ENCODE measurements at regions not wholly inside any gene's neighbourhood (a gene's known extent, or its start where the extent isn't known, plus 50 kb on each side); places are given as distances from the start of the nearest gene placed in this dataset.

DNA sequence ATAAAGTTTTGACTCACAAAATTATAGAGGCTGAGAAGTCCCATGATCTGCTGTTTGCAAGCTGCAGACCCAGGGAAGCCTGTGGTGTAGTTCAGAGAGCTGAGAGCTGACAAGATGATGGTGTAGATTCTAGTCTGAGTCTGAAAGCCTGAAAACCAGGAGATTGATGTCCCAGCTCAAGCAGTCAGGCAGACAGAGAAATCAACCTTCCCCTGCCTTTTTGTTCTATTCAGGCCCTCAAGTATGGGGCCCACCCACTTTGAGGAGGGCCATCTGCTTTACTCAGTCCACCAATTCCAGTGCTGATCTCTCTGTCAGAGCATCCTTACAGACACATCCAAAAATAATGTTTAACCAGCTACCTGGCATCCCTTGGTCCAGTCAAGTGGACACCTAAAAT lies 479.6 kb downstream of the STK39 start:
- Mint-ChIP-seq H3K27me3 (ENCODE audit: unreplicated experiment) (no peaks in the 10 kb centered on the region), H3K4me3 (ENCODE audit: unreplicated experiment) (no peak overlapping the region), H3K9me3 (ENCODE audit: unreplicated experiment) (no peaks in the 10 kb centered on the region), H3K4me1 (ENCODE audit: unreplicated experiment) (no peaks in the 10 kb centered on the region), H3K36me3 (ENCODE audit: low read depth, unreplicated experiment) (no peaks in the 10 kb centered on the region), H3K27ac (ENCODE audit: unreplicated experiment) (no peak overlapping the region)
- TF ChIP-seq, protein P1, sequence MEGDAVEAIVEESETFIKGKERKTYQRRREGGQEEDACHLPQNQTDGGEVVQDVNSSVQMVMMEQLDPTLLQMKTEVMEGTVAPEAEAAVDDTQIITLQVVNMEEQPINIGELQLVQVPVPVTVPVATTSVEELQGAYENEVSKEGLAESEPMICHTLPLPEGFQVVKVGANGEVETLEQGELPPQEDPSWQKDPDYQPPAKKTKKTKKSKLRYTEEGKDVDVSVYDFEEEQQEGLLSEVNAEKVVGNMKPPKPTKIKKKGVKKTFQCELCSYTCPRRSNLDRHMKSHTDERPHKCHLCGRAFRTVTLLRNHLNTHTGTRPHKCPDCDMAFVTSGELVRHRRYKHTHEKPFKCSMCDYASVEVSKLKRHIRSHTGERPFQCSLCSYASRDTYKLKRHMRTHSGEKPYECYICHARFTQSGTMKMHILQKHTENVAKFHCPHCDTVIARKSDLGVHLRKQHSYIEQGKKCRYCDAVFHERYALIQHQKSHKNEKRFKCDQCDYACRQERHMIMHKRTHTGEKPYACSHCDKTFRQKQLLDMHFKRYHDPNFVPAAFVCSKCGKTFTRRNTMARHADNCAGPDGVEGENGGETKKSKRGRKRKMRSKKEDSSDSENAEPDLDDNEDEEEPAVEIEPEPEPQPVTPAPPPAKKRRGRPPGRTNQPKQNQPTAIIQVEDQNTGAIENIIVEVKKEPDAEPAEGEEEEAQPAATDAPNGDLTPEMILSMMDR (IDR thresholded peaks at IDR 0.05; ENCODE audit: unreplicated experiment) = no peak
- DNase-seq (ENCODE audit: low spot score) = no peak

DNA sequence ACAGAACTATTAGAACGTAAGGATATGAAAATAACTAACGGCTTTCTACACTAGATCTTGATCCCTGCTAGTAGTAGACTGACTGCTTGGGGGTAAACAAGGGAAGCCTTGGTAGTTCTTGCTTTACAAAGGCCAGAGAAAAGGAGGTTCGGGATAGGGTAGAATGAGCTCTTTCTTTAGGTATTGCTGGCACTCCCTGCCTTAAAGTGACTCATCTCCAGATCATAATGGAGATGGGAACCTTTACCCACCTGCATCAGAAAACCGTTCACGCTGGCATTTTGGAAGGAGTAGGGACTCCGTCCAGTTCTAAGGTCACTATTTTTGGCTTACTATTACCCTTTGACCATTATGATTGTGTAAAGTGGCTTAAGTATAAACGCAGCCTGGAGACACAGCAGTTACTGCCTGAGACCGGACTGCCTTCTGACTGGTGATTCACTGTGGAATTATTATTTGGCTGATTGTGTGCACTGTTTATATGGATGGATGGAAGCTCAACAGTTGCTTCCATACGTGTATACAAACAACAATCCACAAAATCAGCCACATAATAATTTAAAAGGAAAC lies 482.5 kb downstream of the STK39 start:
- no peak for DNase-seq (ENCODE audit: low spot score)
- Mint-ChIP-seq H3K9me3 (ENCODE audit: unreplicated experiment) (no peaks in the 10 kb centered on the region), H3K36me3 (ENCODE audit: low read depth, unreplicated experiment) (no peaks in the 10 kb centered on the region), H3K4me3 (ENCODE audit: unreplicated experiment) (no peak overlapping the region), H3K27ac (ENCODE audit: unreplicated experiment) (no peak overlapping the region), H3K4me1 (ENCODE audit: unreplicated experiment) (no peaks in the 10 kb centered on the region), H3K27me3 (ENCODE audit: unreplicated experiment) (no peaks in the 10 kb centered on the region)
- TF ChIP-seq, protein P1 (IDR thresholded peaks at IDR 0.05; ENCODE audit: unreplicated experiment) = no peak

DNA sequence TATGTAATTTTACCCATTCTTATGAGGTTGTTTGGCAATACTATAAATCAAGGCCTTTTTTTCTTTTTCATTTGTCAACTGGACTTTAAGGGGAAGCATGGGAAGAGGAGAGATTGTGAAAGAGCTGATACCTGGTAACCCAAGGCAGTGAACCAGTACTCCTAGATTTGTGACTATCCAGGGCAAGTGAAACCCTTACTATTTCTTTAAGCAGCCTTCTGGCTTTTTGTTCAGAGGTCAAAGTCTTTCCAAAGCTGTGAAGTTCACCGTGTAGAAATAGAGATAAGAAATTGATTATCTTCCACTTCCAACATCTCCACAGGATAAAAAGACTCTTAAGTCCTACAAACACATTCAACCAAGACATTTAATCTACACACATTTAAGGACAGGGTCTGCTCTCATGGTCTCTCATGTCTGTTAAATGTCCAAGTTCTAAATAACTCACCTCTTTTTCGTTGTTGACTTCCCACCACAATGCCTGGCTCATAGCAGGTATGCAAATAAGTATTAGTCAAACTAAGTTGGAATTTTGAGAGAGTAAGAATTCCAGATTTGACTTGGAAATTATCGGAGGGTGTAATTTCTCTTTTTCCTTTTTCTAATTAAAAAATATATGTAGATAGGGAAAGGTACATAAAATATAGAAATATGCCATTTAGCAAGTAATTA lies 485.8 kb downstream of the STK39 start:
- no peaks in the 10 kb centered on the region for H3K36me3 Mint-ChIP-seq (ENCODE audit: low read depth, unreplicated experiment)
- no peaks in the 10 kb centered on the region for H3K9me3 Mint-ChIP-seq (ENCODE audit: unreplicated experiment)
- H3K4me3 Mint-ChIP-seq (ENCODE audit: unreplicated experiment) = no peak overlapping the region
- H3K27ac Mint-ChIP-seq (ENCODE audit: unreplicated experiment) = no peak overlapping the region
- no peak for DNase-seq (ENCODE audit: low spot score)
- peaks cover 6% of the 10 kb centered on the region for H3K4me1 Mint-ChIP-seq (ENCODE audit: unreplicated experiment)
- H3K27me3 Mint-ChIP-seq (ENCODE audit: unreplicated experiment) = no peaks in the 10 kb centered on the region
- TF ChIP-seq, protein P1 (IDR thresholded peaks at IDR 0.05; ENCODE audit: unreplicated experiment) = no peak

DNA sequence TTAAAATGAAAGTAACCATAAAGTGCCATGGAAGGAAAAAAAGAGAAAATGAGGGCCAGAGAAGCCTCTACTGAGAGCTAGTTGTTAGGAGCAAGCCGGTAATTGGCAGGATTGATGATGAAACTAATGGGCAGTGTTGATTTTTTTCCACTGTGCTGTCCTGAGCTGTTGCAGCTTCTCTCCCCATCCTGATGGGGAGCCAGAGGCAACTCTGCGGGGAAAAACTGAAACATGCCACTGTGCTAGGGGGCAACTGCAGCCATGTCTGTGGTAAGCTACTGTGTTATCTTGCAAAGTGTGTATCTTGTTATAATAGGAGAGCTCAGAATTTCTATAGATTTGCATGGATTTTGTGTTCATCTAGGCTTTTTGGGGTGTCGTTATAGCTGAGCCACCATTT lies 487.9 kb downstream of the STK39 start:
- H3K27me3 Mint-ChIP-seq (ENCODE audit: unreplicated experiment) = no peaks in the 10 kb centered on the region
- H3K4me3 Mint-ChIP-seq (ENCODE audit: unreplicated experiment) = no peak overlapping the region
- TF ChIP-seq, protein P1 (IDR thresholded peaks at IDR 0.05; ENCODE audit: unreplicated experiment) = no peak
- H3K27ac Mint-ChIP-seq (ENCODE audit: unreplicated experiment) = no peak overlapping the region
- no peaks in the 10 kb centered on the region for H3K36me3 Mint-ChIP-seq (ENCODE audit: low read depth, unreplicated experiment)
- DNase-seq (ENCODE audit: low spot score) = no peak
- H3K4me1 Mint-ChIP-seq (ENCODE audit: unreplicated experiment) = peaks cover 6% of the 10 kb centered on the region
- no peaks in the 10 kb centered on the region for H3K9me3 Mint-ChIP-seq (ENCODE audit: unreplicated experiment)

DNA sequence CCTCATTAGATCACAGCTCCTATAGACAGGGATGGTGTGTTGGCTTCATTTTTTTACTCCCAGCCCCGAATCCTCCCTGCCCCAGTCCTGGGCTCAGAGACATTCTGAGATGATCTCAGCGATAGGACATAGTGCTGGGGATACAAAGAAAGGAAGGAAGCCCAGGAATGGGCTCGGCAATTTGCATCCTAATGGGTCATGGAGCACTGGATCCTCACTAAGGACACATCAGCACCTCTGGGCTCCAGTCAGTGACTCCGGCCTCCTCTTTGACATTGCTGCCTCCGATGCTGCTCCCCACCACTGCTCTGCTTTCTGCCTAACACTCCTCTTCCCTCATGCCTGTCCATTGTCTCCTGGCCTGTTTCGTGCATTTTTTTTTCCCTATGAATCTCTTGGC lies 489.1 kb downstream of the STK39 start:
- Mint-ChIP-seq H3K27ac (ENCODE audit: unreplicated experiment) (no peak overlapping the region), H3K4me1 (ENCODE audit: unreplicated experiment) (peaks cover 8% of the 10 kb centered on the region), H3K27me3 (ENCODE audit: unreplicated experiment) (no peaks in the 10 kb centered on the region), H3K4me3 (ENCODE audit: unreplicated experiment) (no peak overlapping the region), H3K36me3 (ENCODE audit: low read depth, unreplicated experiment) (no peaks in the 10 kb centered on the region), H3K9me3 (ENCODE audit: unreplicated experiment) (no peaks in the 10 kb centered on the region)
- no peak for DNase-seq (ENCODE audit: low spot score)
- TF ChIP-seq, protein P1 (IDR thresholded peaks at IDR 0.05; ENCODE audit: unreplicated experiment) = no peak

Measured in endothelial cell (in vitro differentiated cells).